C4-2B (cell line): ENCODE measurements at regions not wholly inside any gene's neighbourhood (a gene's known extent, or its start where the extent isn't known, plus 50 kb on each side); places are given as distances from the start of the nearest gene placed in this dataset.

Experiments
- CTCF ChIP-seq: fragments of 450-650 bp; conservative IDR thresholded peaks from 2 replicates; pipeline ENCODE4 v1.5.1; 2017; ENCODE audit warnings: mild to moderate bottlenecking
- ZFX ChIP-seq: fragments of 450-650 bp; IDR thresholded peaks from 2 replicates; pipeline ENCODE4 v1.6.1; 2017

GRCh38 chr6:132950566-132950965, 136.2 kb downstream of the RPS12 start:
- TF ChIP-seq CTCF (no peak), ZFX (no peak)
